ENCODE measurements at regions not wholly inside any gene's neighbourhood (a gene's known extent, or its start where the extent isn't known, plus 50 kb on each side); places are given as distances from the start of the nearest gene placed in this dataset.
"Not testable (repeated sequence)": the region's sequence is repeated elsewhere in the genome, so short reads cannot be mapped to it uniquely, and the experiment has no call there.

- not testable (repeated sequence) for H3K9me3 Mint-ChIP-seq; H3K4me3 Mint-ChIP-seq; H3K36me3 Mint-ChIP-seq (ENCODE audit: insufficient read depth); ATAC-seq (replicated peaks; ENCODE audit: extremely low read depth, poor library complexity, severe bottlenecking); DNase-seq (ENCODE audit: low spot score in 2 of 2); H3K4me1 Mint-ChIP-seq; H3K27ac Mint-ChIP-seq (ENCODE audit: low read depth)
- peaks cover 88% of the 10 kb centered on the region for H3K27me3 Mint-ChIP-seq
These were observed 74.4 kb upstream of the TOP3B start for GRCh38 chr22:22056809-22057594.

- not testable (repeated sequence) for H3K4me3 Mint-ChIP-seq; H3K27ac Mint-ChIP-seq (ENCODE audit: low read depth)
These were observed 70.1 kb upstream of the TOP3B start for GRCh38 chr22:22052548-22053139.

GRCh38 chr22:22051032-22051431 lies 68.4 kb upstream of the TOP3B start:
- DNase-seq (ENCODE audit: low spot score in 2 of 2); H3K4me1 Mint-ChIP-seq; H3K4me3 Mint-ChIP-seq; H3K27ac Mint-ChIP-seq (ENCODE audit: low read depth); H3K36me3 Mint-ChIP-seq (ENCODE audit: insufficient read depth); ATAC-seq (replicated peaks; ENCODE audit: extremely low read depth, poor library complexity, severe bottlenecking); H3K9me3 Mint-ChIP-seq: not testable (repeated sequence)
- H3K27me3 Mint-ChIP-seq: peaks cover 72% of the 10 kb centered on the region

More at GRCh38 chr22:22052548-22053139, 70.1 kb upstream of the TOP3B start:
- ATAC-seq (replicated peaks; ENCODE audit: extremely low read depth, poor library complexity, severe bottlenecking); DNase-seq (ENCODE audit: low spot score in 2 of 2); H3K36me3 Mint-ChIP-seq (ENCODE audit: insufficient read depth); H3K4me1 Mint-ChIP-seq; H3K9me3 Mint-ChIP-seq: not testable (repeated sequence)
- peaks cover 72% of the 10 kb centered on the region for H3K27me3 Mint-ChIP-seq

- ATAC-seq (replicated peaks; ENCODE audit: extremely low read depth, poor library complexity, severe bottlenecking) (no peak), DNase-seq (ENCODE audit: low spot score in 2 of 2) (no peak)
- Mint-ChIP-seq H3K4me3 (no peak overlapping the region), H3K4me1 (no peaks in the 10 kb centered on the region), H3K27me3 (peaks cover 66% of the 10 kb centered on the region), H3K36me3 (ENCODE audit: insufficient read depth) (no peaks in the 10 kb centered on the region), H3K9me3 (no peaks in the 10 kb centered on the region), H3K27ac (ENCODE audit: low read depth) (no peak overlapping the region)
These were observed 67.7 kb upstream of the TOP3B start for GRCh38 chr22:22050141-22050775.

- ATAC-seq (replicated peaks; ENCODE audit: extremely low read depth, poor library complexity, severe bottlenecking): no peak
- Mint-ChIP-seq H3K27ac (ENCODE audit: low read depth) (no peak overlapping the region), H3K4me1 (no peaks in the 10 kb centered on the region), H3K4me3 (no peak overlapping the region), H3K36me3 (ENCODE audit: insufficient read depth) (no peaks in the 10 kb centered on the region), H3K27me3 (peaks cover 61% of the 10 kb centered on the region), H3K9me3 (no peaks in the 10 kb centered on the region)
- no peak for DNase-seq (ENCODE audit: low spot score in 2 of 2)
These were observed 67.1 kb upstream of the TOP3B start for GRCh38 chr22:22049684-22050083.

GRCh38 chr22:22048981-22049531 lies 66.5 kb upstream of the TOP3B start:
- H3K4me1 Mint-ChIP-seq: no peaks in the 10 kb centered on the region
- H3K4me3 Mint-ChIP-seq: no peak overlapping the region
- ATAC-seq (replicated peaks; ENCODE audit: extremely low read depth, poor library complexity, severe bottlenecking) (no peak), DNase-seq (ENCODE audit: low spot score in 2 of 2) (no peak)
- no peaks in the 10 kb centered on the region for H3K36me3 Mint-ChIP-seq (ENCODE audit: insufficient read depth)
- no peak overlapping the region for H3K27ac Mint-ChIP-seq (ENCODE audit: low read depth)
- H3K27me3 Mint-ChIP-seq: peaks cover 54% of the 10 kb centered on the region
- no peaks in the 10 kb centered on the region for H3K9me3 Mint-ChIP-seq

GRCh38 chr22:22048318-22048942 lies 65.8 kb upstream of the TOP3B start:
- no peaks in the 10 kb centered on the region for H3K36me3 Mint-ChIP-seq (ENCODE audit: insufficient read depth)
- H3K4me3 Mint-ChIP-seq: no peak overlapping the region
- no peak overlapping the region for H3K27ac Mint-ChIP-seq (ENCODE audit: low read depth)
- no peaks in the 10 kb centered on the region for H3K4me1 Mint-ChIP-seq
- DNase-seq (ENCODE audit: low spot score in 2 of 2) (no peak), ATAC-seq (replicated peaks; ENCODE audit: extremely low read depth, poor library complexity, severe bottlenecking) (no peak)
- peaks cover 48% of the 10 kb centered on the region for H3K27me3 Mint-ChIP-seq
- no peaks in the 10 kb centered on the region for H3K9me3 Mint-ChIP-seq

- DNase-seq (ENCODE audit: low spot score in 2 of 2) (no peak), ATAC-seq (replicated peaks; ENCODE audit: extremely low read depth, poor library complexity, severe bottlenecking) (no peak)
- no peaks in the 10 kb centered on the region for H3K4me1 Mint-ChIP-seq
- no peaks in the 10 kb centered on the region for H3K36me3 Mint-ChIP-seq (ENCODE audit: insufficient read depth)
- peaks cover 42% of the 10 kb centered on the region for H3K27me3 Mint-ChIP-seq
- no peaks in the 10 kb centered on the region for H3K9me3 Mint-ChIP-seq
- no peak overlapping the region for H3K4me3 Mint-ChIP-seq
- no peak overlapping the region for H3K27ac Mint-ChIP-seq (ENCODE audit: low read depth)
These were observed 65.2 kb upstream of the TOP3B start for GRCh38 chr22:22047776-22048175.

GRCh38 chr22:22047266-22047665 lies 64.7 kb upstream of the TOP3B start:
- ATAC-seq (replicated peaks; ENCODE audit: extremely low read depth, poor library complexity, severe bottlenecking): no peak
- Mint-ChIP-seq H3K9me3 (no peaks in the 10 kb centered on the region), H3K4me3 (no peak overlapping the region), H3K27me3 (peaks cover 38% of the 10 kb centered on the region), H3K27ac (ENCODE audit: low read depth) (no peak overlapping the region), H3K4me1 (no peaks in the 10 kb centered on the region), H3K36me3 (ENCODE audit: insufficient read depth) (no peaks in the 10 kb centered on the region)
- DNase-seq (ENCODE audit: low spot score in 2 of 2): no peak

- no peaks in the 10 kb centered on the region for H3K9me3 Mint-ChIP-seq
- DNase-seq (ENCODE audit: low spot score in 2 of 2): no peak
- H3K27me3 Mint-ChIP-seq: peaks cover 36% of the 10 kb centered on the region
- H3K4me1 Mint-ChIP-seq: no peaks in the 10 kb centered on the region
- H3K36me3 Mint-ChIP-seq (ENCODE audit: insufficient read depth): no peaks in the 10 kb centered on the region
- no peak for ATAC-seq (replicated peaks; ENCODE audit: extremely low read depth, poor library complexity, severe bottlenecking)
- H3K4me3 Mint-ChIP-seq: no peak overlapping the region
- no peak overlapping the region for H3K27ac Mint-ChIP-seq (ENCODE audit: low read depth)
These were observed 63.8 kb upstream of the TOP3B start for GRCh38 chr22:22046370-22046769.

- DNase-seq (ENCODE audit: low spot score in 2 of 2) (no peak), ATAC-seq (replicated peaks; ENCODE audit: extremely low read depth, poor library complexity, severe bottlenecking) (no peak)
- Mint-ChIP-seq H3K36me3 (ENCODE audit: insufficient read depth) (no peaks in the 10 kb centered on the region), H3K27me3 (peaks cover 31% of the 10 kb centered on the region), H3K27ac (ENCODE audit: low read depth) (no peak overlapping the region), H3K9me3 (no peaks in the 10 kb centered on the region), H3K4me3 (no peak overlapping the region), H3K4me1 (no peaks in the 10 kb centered on the region)
These were observed 63.2 kb upstream of the TOP3B start for GRCh38 chr22:22045571-22046335.

- no peak overlapping the region for H3K4me3 Mint-ChIP-seq
- H3K27ac Mint-ChIP-seq (ENCODE audit: low read depth): no peak overlapping the region
- peaks cover 35% of the 10 kb centered on the region for H3K27me3 Mint-ChIP-seq
- ATAC-seq (replicated peaks; ENCODE audit: extremely low read depth, poor library complexity, severe bottlenecking) (no peak), DNase-seq (ENCODE audit: low spot score in 2 of 2) (no peak)
- no peaks in the 10 kb centered on the region for H3K4me1 Mint-ChIP-seq
- H3K36me3 Mint-ChIP-seq (ENCODE audit: insufficient read depth): no peaks in the 10 kb centered on the region
- no peaks in the 10 kb centered on the region for H3K9me3 Mint-ChIP-seq
These were observed 61.6 kb upstream of the TOP3B start for GRCh38 chr22:22044153-22044552.

Measured in central memory CD8-positive, alpha-beta T cell (primary cell).